A673 (cell line): ENCODE measurements at regions not wholly inside any gene's neighbourhood (a gene's known extent, or its start where the extent isn't known, plus 50 kb on each side); places are given as distances from the start of the nearest gene placed in this dataset.

Experiments used
- BruUV-seq: library from RNA; stranded (reverse); fragments of 400-500 nt; replicated peaks from 2 replicates; lab custom pipeline; 2021; lab: Mats Ljungman, UMichigan
- CTCF ChIA-PET: fragments of 300-600 bp; sonication (Branson Sonifier 250); formaldehyde crosslinking; loops from one replicate; lab custom pipeline; 2022; ENCODE audit warnings: antibody characterized with exemption; lab: Charles Lee
- POLR2A ChIA-PET: fragments of 300-600 bp; sonication (Branson Sonifier 250); formaldehyde crosslinking; loops from one replicate; lab custom pipeline; 2022; ENCODE audit warnings: antibody characterized with exemption; ENCODE audit not compliant: low non-redundant PET; lab: Charles Lee
- DNase-seq: peaks from one replicate; pipeline ENCODE4 v3.0.0-alpha.2; 2015; ENCODE audit warnings: low spot score
- H3K27ac ChIP-seq: fragments of 200-600 bp; sonication (generic); 2 replicates; pipeline ENCODE4 v1.5.1; 2016; ENCODE audit warnings: mixed run types, low read depth, mild to moderate bottlenecking, mixed read lengths, antibody characterized with exemption, low read length; ENCODE audit not compliant: poor library complexity, severe bottlenecking
- H3K27me3 ChIP-seq: fragments of 200-600 bp; sonication (generic); replicated peaks from 2 replicates; pipeline ENCODE4 v1.6.1; 2017; ENCODE audit warnings: mixed run types, low read depth, mild to moderate bottlenecking, mixed read lengths, antibody characterized with exemption, low read length; ENCODE audit not compliant: insufficient read depth, poor library complexity
- H3K36me3 ChIP-seq: fragments of 200-600 bp; sonication (generic); 2 replicates; pipeline ENCODE4 v1.6.1; 2016; ENCODE audit warnings: mixed run types, mild to moderate bottlenecking, mixed read lengths, antibody characterized with exemption, low read length; ENCODE audit not compliant: insufficient read depth, poor library complexity, severe bottlenecking
- H3K4me1 ChIP-seq: fragments of 200-600 bp; sonication (generic); 2 replicates; pipeline ENCODE4 v1.6.1; 2017; ENCODE audit warnings: mixed run types, mild to moderate bottlenecking, mixed read lengths, antibody characterized with exemption, low read length; ENCODE audit not compliant: insufficient read depth, poor library complexity, severe bottlenecking
- H3K4me3 ChIP-seq: fragments of 200-600 bp; sonication (generic); 2 replicates; pipeline ENCODE4 v1.5.1; 2016; ENCODE audit warnings: low read depth, mixed run types, mild to moderate bottlenecking, mixed read lengths, low read length; ENCODE audit not compliant: poor library complexity, severe bottlenecking
- H3K9me3 ChIP-seq: fragments of 200-600 bp; sonication (generic); 2 replicates; pipeline ENCODE4 v1.6.1; 2016; ENCODE audit warnings: mixed run types, low read depth, mild to moderate bottlenecking, mixed read lengths, antibody characterized with exemption, low read length; ENCODE audit not compliant: poor library complexity, severe bottlenecking
- CTCF ChIP-seq: fragments of 300-800, 200-600 bp; sonication (generic); conservative IDR thresholded peaks from 2 replicates; pipeline ENCODE4 v1.5.1; 2017; ENCODE audit warnings: low read depth, mild to moderate bottlenecking, antibody characterized with exemption, low read length, moderate library complexity, mixed read lengths
- EZH2 ChIP-seq: fragments of 200-600 bp; sonication (generic); IDR thresholded peaks from 2 replicates; pipeline ENCODE4 v1.6.1; 2017; ENCODE audit warnings: borderline replicate concordance, low read depth, mild to moderate bottlenecking, mixed read lengths, antibody characterized with exemption, low read length; ENCODE audit not compliant: poor library complexity, severe bottlenecking
- intact Hi-C: fragments of 100-400 bp; cut with micrococcal nuclease; formaldehyde crosslinking; loops from one replicate; pipeline ENCODE4 v1.10.0; 2022; ENCODE audit not compliant: unreplicated experiment

GRCh38 chr5:92424785-92425426 is 1041.8 kb upstream of the ARRDC3 start:
- BruUV-seq = no TSS peak
- H3K36me3 ChIP-seq = no peaks in the 10 kb centered on the region
- no peaks in the 10 kb centered on the region for H3K4me1 ChIP-seq
- ChIA-PET POLR2A (no interaction called here), CTCF (no interaction called here)
- no peak overlapping the region for H3K4me3 ChIP-seq
- no peak overlapping the region for H3K27ac ChIP-seq
- H3K27me3 ChIP-seq = no peaks in the 10 kb centered on the region
- no peak for DNase-seq
- intact Hi-C loops = no loop called here
- peaks cover 31% of the 10 kb centered on the region for H3K9me3 ChIP-seq
- TF ChIP-seq CTCF = no peak
- TF ChIP-seq EZH2 = no peak

GRCh38 chr5:92421942-92422341 is 1038.8 kb upstream of the ARRDC3 start:
- intact Hi-C loops = no loop called here

GRCh38 chr5:92421196-92421595 is 1038.1 kb upstream of the ARRDC3 start:
- DNase-seq = no peak
- Histone ChIP-seq H3K4me1 (no peaks in the 10 kb centered on the region), H3K36me3 (no peaks in the 10 kb centered on the region), H3K9me3 (peaks cover 31% of the 10 kb centered on the region), H3K4me3 (no peak overlapping the region), H3K27ac (no peak overlapping the region), H3K27me3 (no peaks in the 10 kb centered on the region)
- TF ChIP-seq EZH2 = no peak
- TF ChIP-seq CTCF = no peak
- intact Hi-C loops = no loop called here
- BruUV-seq = no TSS peak
- ChIA-PET POLR2A (no interaction called here), CTCF (no interaction called here)

More at GRCh38 chr5:92421942-92422341, 1038.8 kb upstream of the ARRDC3 start:
- no peaks in the 10 kb centered on the region for H3K4me1 ChIP-seq
- DNase-seq = no peak
- no peaks in the 10 kb centered on the region for H3K36me3 ChIP-seq
- ChIA-PET POLR2A (no interaction called here), CTCF (no interaction called here)
- no peak for TF ChIP-seq CTCF
- no peak for TF ChIP-seq EZH2
- H3K27ac ChIP-seq = no peak overlapping the region
- peaks cover 31% of the 10 kb centered on the region for H3K9me3 ChIP-seq
- no peaks in the 10 kb centered on the region for H3K27me3 ChIP-seq
- no peak overlapping the region for H3K4me3 ChIP-seq
- BruUV-seq = no TSS peak
